ENCODE measurements at regions not wholly inside any gene's neighbourhood (a gene's known extent, or its start where the extent isn't known, plus 50 kb on each side); places are given as distances from the start of the nearest gene placed in this dataset.

GRCh38 chr3:22980346-22980745 is 222.8 kb upstream of the UBE2E2 start:
- DNase-seq (ENCODE audit: low spot score in 2 of 2), result no peak
- 86 to 90% methylated on average over 7 of the region's 7 CpGs for WGBS, 2 donors
- no peak for TF ChIP-seq CTCF (IDR thresholded peaks at IDR 0.05)
- TF ChIP-seq EP300 (IDR thresholded peaks at IDR 0.05), result no peak
- no peak for TF ChIP-seq POLR2A (IDR thresholded peaks at IDR 0.05)

GRCh38 chr3:22981166-22981565 is 222.0 kb upstream of the UBE2E2 start:
- 96 to 99% methylated on average over 3 of the region's 3 CpGs for WGBS, 2 donors

More at GRCh38 chr3:22980346-22980745, 222.8 kb upstream of the UBE2E2 start:
- Histone ChIP-seq H3K4me3 (no peak overlapping the region), H3K27ac (no peak overlapping the region), H3K9me3 (peaks cover 0 to 3% (median 0%) of the 10 kb centered on the region in 4 donors), H3K27me3 (no peaks in the 10 kb centered on the region), H3K36me3 (no peaks in the 10 kb centered on the region), H3K4me1 (no peaks in the 10 kb centered on the region)

GRCh38 chr3:22981861-22982260 is 221.3 kb upstream of the UBE2E2 start:
- no peak for DNase-seq (ENCODE audit: low spot score in 2 of 2)
- H3K27ac ChIP-seq, result no peak overlapping the region
- no peaks in the 10 kb centered on the region for H3K4me1 ChIP-seq
- no peaks in the 10 kb centered on the region for H3K27me3 ChIP-seq
- no peaks in the 10 kb centered on the region for H3K36me3 ChIP-seq
- TF ChIP-seq EP300 (IDR thresholded peaks at IDR 0.05), result no peak
- TF ChIP-seq CTCF (IDR thresholded peaks at IDR 0.05), result no peak
- TF ChIP-seq POLR2A (IDR thresholded peaks at IDR 0.05), result no peak
- peaks cover 0 to 11% (median 0%) of the 10 kb centered on the region in 4 donors for H3K9me3 ChIP-seq
- 34 to 41% methylated on average over 2 of the region's 2 CpGs for WGBS, 2 donors
- H3K4me3 ChIP-seq, result no peak overlapping the region

More at GRCh38 chr3:22981166-22981565, 222.0 kb upstream of the UBE2E2 start:
- Histone ChIP-seq H3K27ac (no peak overlapping the region), H3K27me3 (no peaks in the 10 kb centered on the region), H3K9me3 (peaks cover 0 to 11% (median 0%) of the 10 kb centered on the region in 4 donors), H3K4me1 (no peaks in the 10 kb centered on the region), H3K4me3 (no peak overlapping the region), H3K36me3 (no peaks in the 10 kb centered on the region)
- no peak for TF ChIP-seq EP300 (IDR thresholded peaks at IDR 0.05)
- no peak for TF ChIP-seq CTCF (IDR thresholded peaks at IDR 0.05)
- TF ChIP-seq POLR2A (IDR thresholded peaks at IDR 0.05), result no peak
- no peak for DNase-seq (ENCODE audit: low spot score in 2 of 2)

GRCh38 chr3:22982981-22983587 is 220.0 kb upstream of the UBE2E2 start:
- TF ChIP-seq EP300 (IDR thresholded peaks at IDR 0.05), result no peak
- TF ChIP-seq POLR2A (IDR thresholded peaks at IDR 0.05), result no peak
- no peak for TF ChIP-seq CTCF (IDR thresholded peaks at IDR 0.05)
- no peaks in the 10 kb centered on the region for H3K36me3 ChIP-seq
- no peak overlapping the region for H3K4me3 ChIP-seq
- no peaks in the 10 kb centered on the region for H3K4me1 ChIP-seq
- H3K27ac ChIP-seq, result no peak overlapping the region
- H3K27me3 ChIP-seq, result no peaks in the 10 kb centered on the region
- no peak for DNase-seq (ENCODE audit: low spot score in 2 of 2)
- 82% methylated on average over 7 of the region's 7 CpGs for WGBS, 2 donors
- peaks cover 0 to 11% (median 0%) of the 10 kb centered on the region in 4 donors for H3K9me3 ChIP-seq

GRCh38 chr3:22986958-22987357 is 216.2 kb upstream of the UBE2E2 start:
- Histone ChIP-seq H3K4me1 (no peaks in the 10 kb centered on the region), H3K9me3 (peaks cover 0 to 11% (median 0%) of the 10 kb centered on the region in 4 donors), H3K27ac (no peak overlapping the region), H3K4me3 (no peak overlapping the region), H3K27me3 (no peaks in the 10 kb centered on the region), H3K36me3 (no peaks in the 10 kb centered on the region)
- DNase-seq (ENCODE audit: low spot score in 2 of 2), result no peak
- TF ChIP-seq EP300 (IDR thresholded peaks at IDR 0.05), result no peak
- TF ChIP-seq POLR2A (IDR thresholded peaks at IDR 0.05), result no peak
- no peak for TF ChIP-seq CTCF (IDR thresholded peaks at IDR 0.05)
